Osteoblast (primary cell): ENCODE measurements at regions not wholly inside any gene's neighbourhood (a gene's known extent, or its start where the extent isn't known, plus 50 kb on each side); places are given as distances from the start of the nearest gene placed in this dataset.

ENCODE experiments used
- DNase-seq: peaks from one replicate; pipeline ENCODE4 v3.0.0; 2011; ENCODE audit warnings: low spot score, mixed read lengths; ENCODE audit not compliant: insufficient read length; ENCODE audit errors: missing footprints
- H2AFZ ChIP-seq: 2 replicates; pipeline ENCODE4 v1.6.0; 2011; ENCODE audit warnings: mild to moderate bottlenecking, low read length
- H3K27ac ChIP-seq: 2 replicates; pipeline ENCODE4 v1.5.1; 2011; ENCODE audit warnings: mild to moderate bottlenecking, low read depth, low read length, moderate library complexity
- H3K27me3 ChIP-seq: 2 replicates; pipeline ENCODE4 v1.6.0; 2012; ENCODE audit warnings: mild to moderate bottlenecking, control low read depth, inconsistent platforms, low read length, moderate library complexity; ENCODE audit not compliant: insufficient read depth
- H3K36me3 ChIP-seq: 2 replicates; pipeline ENCODE4 v1.5.1; 2011; ENCODE audit warnings: mild to moderate bottlenecking, low read length, control low read depth, moderate library complexity; ENCODE audit not compliant: insufficient read depth
- H3K4me1 ChIP-seq: 2 replicates; pipeline ENCODE4 v1.5.1; 2011; ENCODE audit warnings: mild to moderate bottlenecking, low read length, control low read depth, moderate library complexity; ENCODE audit not compliant: insufficient read depth
- H3K4me2 ChIP-seq: 2 replicates; pipeline ENCODE4 v1.6.0; 2011; ENCODE audit warnings: mild to moderate bottlenecking, low read length; ENCODE audit not compliant: insufficient read depth
- H3K4me3 ChIP-seq: fragments of 200-600 bp; sonication (generic); 3 replicates; pipeline ENCODE4 v1.5.1; 2012; ENCODE audit warnings: mild to moderate bottlenecking, low read length, inconsistent platforms; ENCODE audit not compliant: insufficient read depth
- H3K79me2 ChIP-seq: 2 replicates; pipeline ENCODE4 v1.6.0; 2012; ENCODE audit warnings: mild to moderate bottlenecking, low read length, control low read depth, inconsistent platforms; ENCODE audit not compliant: insufficient read depth
- H3K9me3 ChIP-seq: 2 replicates; pipeline ENCODE4 v1.5.1; 2011; ENCODE audit warnings: low read depth, low read length, control low read depth
- H4K20me1 ChIP-seq: 2 replicates; pipeline ENCODE4 v1.6.0; 2012; ENCODE audit warnings: mild to moderate bottlenecking, low read length, control low read depth; ENCODE audit not compliant: insufficient read depth
- TF ChIP-seq, protein P1 (sequence below): IDR thresholded peaks from 2 replicates; pipeline ENCODE4 v1.5.1; 2011; ENCODE audit warnings: mild to moderate bottlenecking, low read depth, low read length, moderate library complexity; ENCODE audit errors: extremely low read depth

DNA sequence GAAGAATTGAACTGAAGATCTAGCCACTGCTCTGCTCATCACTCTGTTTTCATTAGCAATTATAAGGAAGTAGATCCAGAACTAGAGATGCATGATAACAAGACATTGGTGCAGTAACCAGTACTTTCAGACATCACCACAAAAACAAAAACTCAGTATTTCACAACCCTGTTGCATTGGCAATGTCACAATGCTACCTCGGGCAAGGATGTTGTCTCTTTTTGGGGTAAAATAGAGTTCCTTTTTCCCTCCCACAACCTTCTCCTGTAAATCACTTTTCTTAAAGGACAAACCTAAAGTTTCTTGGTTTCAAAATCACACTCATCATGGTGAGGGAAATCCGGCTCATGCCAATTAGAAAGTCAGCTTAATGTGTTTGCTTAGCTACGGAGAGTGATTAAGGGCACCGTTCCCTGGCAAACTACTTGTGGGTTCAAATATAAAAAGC, 420.1 kb upstream of the MEF2C start:
- H4K20me1 ChIP-seq, result no peaks in the 10 kb centered on the region
- no peak overlapping the region for H3K4me3 ChIP-seq
- peak overlapping the region; percentile 79 for H2AFZ ChIP-seq
- H3K4me1 ChIP-seq, result no peaks in the 10 kb centered on the region
- H3K27ac ChIP-seq, result no peak overlapping the region
- H3K27me3 ChIP-seq, result no peaks in the 10 kb centered on the region
- no peak overlapping the region for H3K4me2 ChIP-seq
- H3K79me2 ChIP-seq, result no peaks in the 10 kb centered on the region
- TF ChIP-seq, protein P1, sequence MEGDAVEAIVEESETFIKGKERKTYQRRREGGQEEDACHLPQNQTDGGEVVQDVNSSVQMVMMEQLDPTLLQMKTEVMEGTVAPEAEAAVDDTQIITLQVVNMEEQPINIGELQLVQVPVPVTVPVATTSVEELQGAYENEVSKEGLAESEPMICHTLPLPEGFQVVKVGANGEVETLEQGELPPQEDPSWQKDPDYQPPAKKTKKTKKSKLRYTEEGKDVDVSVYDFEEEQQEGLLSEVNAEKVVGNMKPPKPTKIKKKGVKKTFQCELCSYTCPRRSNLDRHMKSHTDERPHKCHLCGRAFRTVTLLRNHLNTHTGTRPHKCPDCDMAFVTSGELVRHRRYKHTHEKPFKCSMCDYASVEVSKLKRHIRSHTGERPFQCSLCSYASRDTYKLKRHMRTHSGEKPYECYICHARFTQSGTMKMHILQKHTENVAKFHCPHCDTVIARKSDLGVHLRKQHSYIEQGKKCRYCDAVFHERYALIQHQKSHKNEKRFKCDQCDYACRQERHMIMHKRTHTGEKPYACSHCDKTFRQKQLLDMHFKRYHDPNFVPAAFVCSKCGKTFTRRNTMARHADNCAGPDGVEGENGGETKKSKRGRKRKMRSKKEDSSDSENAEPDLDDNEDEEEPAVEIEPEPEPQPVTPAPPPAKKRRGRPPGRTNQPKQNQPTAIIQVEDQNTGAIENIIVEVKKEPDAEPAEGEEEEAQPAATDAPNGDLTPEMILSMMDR, result no peak
- H3K9me3 ChIP-seq, result no peaks in the 10 kb centered on the region
- DNase-seq, result no peak
- H3K36me3 ChIP-seq, result no peaks in the 10 kb centered on the region

DNA sequence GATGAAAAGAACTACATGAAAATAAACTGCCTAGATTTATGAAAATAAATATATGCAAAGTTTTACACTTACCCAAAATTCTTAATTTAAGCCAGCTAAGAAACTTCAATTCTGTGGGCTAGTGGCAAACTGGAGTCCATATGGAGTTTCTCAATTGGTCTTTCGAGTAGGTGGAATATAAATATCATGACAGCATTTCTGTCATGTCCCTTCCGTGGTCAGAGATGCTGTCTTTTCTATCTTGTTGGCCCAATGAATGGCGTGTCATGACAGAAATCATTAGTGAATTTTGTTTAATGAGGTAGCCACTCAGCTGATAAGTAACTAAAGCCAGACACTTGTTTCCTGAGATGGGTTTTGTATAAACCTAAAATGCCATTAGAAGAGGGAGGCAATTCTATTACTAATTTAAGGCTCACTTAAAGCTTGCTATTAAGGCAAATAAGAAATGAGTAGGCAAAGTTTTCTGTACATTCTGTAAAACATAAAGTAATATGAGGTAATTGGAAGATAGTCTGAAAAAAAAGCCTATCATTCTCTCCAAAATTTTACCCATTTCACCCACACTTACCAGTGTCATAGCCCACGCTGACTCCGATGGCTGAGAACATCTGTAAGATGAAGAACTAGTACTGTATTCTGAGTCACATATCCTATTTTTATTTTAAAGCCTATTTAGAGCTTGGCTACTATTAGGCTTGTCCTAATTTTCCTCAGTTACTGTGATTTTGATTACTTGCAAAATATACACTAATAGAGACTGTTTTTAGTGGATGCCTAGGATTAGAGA, 419.3 kb upstream of the MEF2C start:
- H4K20me1 ChIP-seq, result no peaks in the 10 kb centered on the region
- H3K36me3 ChIP-seq, result no peaks in the 10 kb centered on the region
- no peaks in the 10 kb centered on the region for H3K9me3 ChIP-seq
- H3K27me3 ChIP-seq, result no peaks in the 10 kb centered on the region
- no peak overlapping the region for H3K4me3 ChIP-seq
- no peak for DNase-seq
- no peak overlapping the region for H3K4me2 ChIP-seq
- no peak overlapping the region for H3K27ac ChIP-seq
- no peaks in the 10 kb centered on the region for H3K4me1 ChIP-seq
- no peaks in the 10 kb centered on the region for H3K79me2 ChIP-seq
- TF ChIP-seq, protein P1, result no peak
- no peak overlapping the region for H2AFZ ChIP-seq

DNA sequence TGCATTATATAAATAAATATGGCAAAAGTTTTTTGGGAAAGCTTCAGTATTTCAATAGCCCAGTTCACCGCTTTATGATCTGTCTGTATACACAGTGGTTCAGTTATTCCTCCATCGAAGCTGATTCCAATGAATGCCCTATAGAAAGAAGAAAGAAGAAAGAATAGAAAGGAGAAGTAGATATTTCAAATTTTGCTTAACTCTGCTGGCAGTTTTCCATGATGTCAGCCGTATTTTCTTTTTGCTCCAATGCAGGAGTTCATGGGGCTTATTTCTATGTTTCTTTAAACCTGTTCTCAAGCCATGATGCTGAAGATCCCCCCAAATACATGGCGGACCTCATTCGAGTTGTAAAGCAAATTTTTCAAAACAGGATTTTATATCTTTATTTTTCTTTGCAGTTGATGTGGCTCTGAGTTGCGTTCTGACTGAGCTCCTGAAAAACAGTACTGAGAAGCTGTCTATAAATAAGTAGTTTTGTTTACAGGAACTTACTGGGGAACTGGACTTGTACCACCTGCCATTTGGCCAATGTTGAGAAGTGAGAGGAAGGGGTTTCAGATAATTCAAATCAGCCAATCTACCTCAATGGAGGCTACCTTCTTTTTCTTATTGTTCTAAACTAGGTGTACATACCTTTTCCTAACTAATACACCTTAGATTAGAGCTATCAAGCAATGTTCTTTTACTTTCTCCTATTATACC, 418.5 kb upstream of the MEF2C start:
- no peaks in the 10 kb centered on the region for H3K36me3 ChIP-seq
- H3K9me3 ChIP-seq, result no peaks in the 10 kb centered on the region
- H3K4me2 ChIP-seq, result no peak overlapping the region
- no peaks in the 10 kb centered on the region for H3K27me3 ChIP-seq
- no peak overlapping the region for H3K4me3 ChIP-seq
- no peak for DNase-seq
- no peaks in the 10 kb centered on the region for H3K4me1 ChIP-seq
- H3K27ac ChIP-seq, result no peak overlapping the region
- TF ChIP-seq, protein P1, result no peak
- H4K20me1 ChIP-seq, result no peaks in the 10 kb centered on the region
- H2AFZ ChIP-seq, result no peak overlapping the region
- H3K79me2 ChIP-seq, result no peaks in the 10 kb centered on the region

DNA sequence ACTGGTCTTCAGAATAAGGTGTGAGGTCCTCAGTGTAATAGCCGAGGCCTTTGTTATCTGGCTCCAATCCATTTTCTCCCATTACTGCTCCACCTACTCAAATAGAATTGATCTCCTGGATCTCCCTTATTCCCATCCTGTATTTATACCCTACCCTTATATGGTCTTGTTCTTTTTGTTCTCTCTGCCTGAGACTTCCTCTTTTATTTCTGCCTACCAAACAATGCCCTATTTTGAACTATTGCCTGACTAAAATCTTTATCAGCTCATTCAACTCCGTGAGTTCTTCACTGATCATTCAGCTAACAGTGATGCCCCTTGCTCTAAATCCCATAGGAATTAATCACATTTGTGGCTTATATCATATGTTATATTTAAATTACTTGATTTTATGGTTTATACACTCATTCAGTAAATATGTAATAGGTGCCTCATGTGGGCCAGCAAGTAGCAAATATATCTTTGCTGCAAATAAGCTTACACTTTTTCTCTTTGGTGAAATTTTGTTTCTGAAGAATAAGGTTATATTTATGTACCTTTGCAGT, 417.5 kb upstream of the MEF2C start:
- no peak overlapping the region for H2AFZ ChIP-seq
- TF ChIP-seq, protein P1, result no peak
- no peaks in the 10 kb centered on the region for H3K9me3 ChIP-seq
- no peaks in the 10 kb centered on the region for H3K4me1 ChIP-seq
- H3K79me2 ChIP-seq, result no peaks in the 10 kb centered on the region
- DNase-seq, result no peak
- no peaks in the 10 kb centered on the region for H3K27me3 ChIP-seq
- no peak overlapping the region for H3K4me2 ChIP-seq
- H3K4me3 ChIP-seq, result no peak overlapping the region
- no peaks in the 10 kb centered on the region for H4K20me1 ChIP-seq
- no peaks in the 10 kb centered on the region for H3K36me3 ChIP-seq
- no peak overlapping the region for H3K27ac ChIP-seq
